CD4-positive, CD25-positive, alpha-beta regulatory T cell (primary cell): ENCODE measurements at regions not wholly inside any gene's neighbourhood (a gene's known extent, or its start where the extent isn't known, plus 50 kb on each side); places are given as distances from the start of the nearest gene placed in this dataset.
"Not testable (repeated sequence)": the region's sequence is repeated elsewhere in the genome, so short reads cannot be mapped to it uniquely, and the experiment has no call there.

Source experiments
- ATAC-seq, 2 donors: fragments of 150-1000 bp; cut with Tn5 transposase; one replicate each; pipeline ENCODE4 v1.10.0; 2021; ENCODE audit warnings: low read depth in 2 of 2, moderate number of reproducible peaks in 2 of 2, moderate library complexity in 1 of 2
- DNase-seq, 3 donors: peaks; one replicate each; pipeline versions ENCODE4 v3.0.0 to v3.0.0-alpha.2; 2012 to 2022; ENCODE audit warnings: mixed read lengths in 1 of 3
- H3K27ac ChIP-seq: one replicate; pipeline ENCODE4 v1.7.0; 2013; ENCODE audit warnings: mild to moderate bottlenecking, low read length; ENCODE audit not compliant: insufficient read depth, poor library complexity, severe bottlenecking
- H3K27me3 ChIP-seq: one replicate; pipeline ENCODE4 v1.7.0; 2013; ENCODE audit warnings: low read length; ENCODE audit not compliant: control insufficient read depth, insufficient read depth
- H3K36me3 ChIP-seq: one replicate; pipeline ENCODE4 v1.7.0; 2013; ENCODE audit warnings: mild to moderate bottlenecking, low read length, moderate library complexity; ENCODE audit not compliant: control insufficient read depth, insufficient read depth
- H3K4me1 ChIP-seq: 2 replicates; pipeline ENCODE4 v1.7.0; 2013; ENCODE audit warnings: mild to moderate bottlenecking, low read length; ENCODE audit not compliant: insufficient read depth, control insufficient read depth, poor library complexity, severe bottlenecking
- H3K4me3 ChIP-seq: one replicate; pipeline ENCODE4 v1.7.0; 2013; ENCODE audit warnings: low read depth, mild to moderate bottlenecking, low read length, moderate library complexity
- H3K9me3 ChIP-seq, 2 experiments: 1 replicate in 1 of 2; 2 replicates in 1 of 2; pipeline ENCODE4 v1.7.0; 2013; ENCODE audit warnings: low read length in 2 of 2, mild to moderate bottlenecking in 1 of 2, moderate library complexity in 1 of 2; ENCODE audit not compliant: control insufficient read depth in 2 of 2
- H3K27ac Mint-ChIP-seq, 3 donors: one replicate each; pipeline ENCODE4 v1.8.0; 2020 to 2022; ENCODE audit warnings: mild to moderate bottlenecking in 3 of 3, mixed read lengths in 3 of 3, moderate library complexity in 2 of 3
- H3K27me3 Mint-ChIP-seq: one replicate; pipeline ENCODE4 v1.8.0; 2022; ENCODE audit warnings: mild to moderate bottlenecking, mixed read lengths
- H3K36me3 Mint-ChIP-seq: one replicate; pipeline ENCODE4 v1.8.0; 2020; ENCODE audit warnings: mixed read lengths
- H3K4me1 Mint-ChIP-seq, 4 donors: one replicate each; pipeline ENCODE4 v1.8.0; 2020 to 2022; ENCODE audit warnings: mixed read lengths in 4 of 4, mild to moderate bottlenecking in 1 of 4
- H3K4me3 Mint-ChIP-seq, 4 donors: one replicate each; pipeline ENCODE4 v1.8.0; 2020 to 2022; ENCODE audit warnings: mild to moderate bottlenecking in 4 of 4, mixed read lengths in 4 of 4, moderate library complexity in 3 of 4
- H3K9me3 Mint-ChIP-seq, 7 donors: one replicate each; pipeline ENCODE4 v1.8.0; 2020 to 2022; ENCODE audit warnings: mixed read lengths in 7 of 7, mild to moderate bottlenecking in 3 of 7, moderate library complexity in 2 of 7

GRCh38 chr11:123344188-123344587 lies 85.9 kb upstream of the GRAMD1B start:
- not testable (repeated sequence) for H3K36me3 Mint-ChIP-seq, H3K27ac Mint-ChIP-seq, H3K9me3 ChIP-seq, H3K36me3 ChIP-seq, H3K27me3 ChIP-seq, ATAC-seq, H3K4me3 Mint-ChIP-seq, H3K27ac ChIP-seq, DNase-seq, H3K4me1 ChIP-seq, H3K4me1 Mint-ChIP-seq, H3K4me3 ChIP-seq
- Mint-ChIP-seq H3K9me3 (peaks cover 0 to 10% (median 0%) of the 10 kb centered on the region in 7 donors), H3K27me3 (peaks cover 14% of the 10 kb centered on the region)

GRCh38 chr11:123338997-123339752 lies 90.9 kb upstream of the GRAMD1B start:
- Histone ChIP-seq H3K27me3 (peaks cover 6% of the 10 kb centered on the region), H3K4me1 (no peaks in the 10 kb centered on the region), H3K36me3 (no peaks in the 10 kb centered on the region), H3K9me3 (no peaks in the 10 kb centered on the region), H3K4me3 (no peak overlapping the region), H3K27ac (no peak overlapping the region)
- DNase-seq: no peak
- Mint-ChIP-seq H3K36me3 (no peaks in the 10 kb centered on the region), H3K4me3 (no peak overlapping the region), H3K27me3 (peaks cover 4% of the 10 kb centered on the region), H3K9me3 (peaks cover 0 to 11% (median 1%) of the 10 kb centered on the region in 7 donors), H3K27ac (no peak overlapping the region), H3K4me1 (no peaks in the 10 kb centered on the region)
- no peak for ATAC-seq

GRCh38 chr11:123338266-123338800 lies 91.7 kb upstream of the GRAMD1B start:
- Mint-ChIP-seq H3K4me3 (no peak overlapping the region), H3K4me1 (no peaks in the 10 kb centered on the region), H3K36me3 (no peaks in the 10 kb centered on the region), H3K27me3 (peaks cover 4% of the 10 kb centered on the region), H3K9me3 (peaks cover 0 to 12% (median 1%) of the 10 kb centered on the region in 7 donors), H3K27ac (no peak overlapping the region)
- Histone ChIP-seq H3K4me1 (no peaks in the 10 kb centered on the region), H3K27me3 (peaks cover 6% of the 10 kb centered on the region), H3K36me3 (no peaks in the 10 kb centered on the region), H3K9me3 (no peaks in the 10 kb centered on the region), H3K4me3 (no peak overlapping the region), H3K27ac (no peak overlapping the region)
- DNase-seq (no peak), ATAC-seq (no peak)

GRCh38 chr11:123334925-123335324 lies 95.1 kb upstream of the GRAMD1B start:
- Histone ChIP-seq H3K27ac (no peak overlapping the region), H3K9me3 (peaks cover 0 to 2% of the 10 kb centered on the region in 2 experiments), H3K4me1 (no peaks in the 10 kb centered on the region), H3K4me3 (no peak overlapping the region), H3K27me3 (peaks cover 6% of the 10 kb centered on the region), H3K36me3 (no peaks in the 10 kb centered on the region)
- Mint-ChIP-seq H3K27me3 (peaks cover 4% of the 10 kb centered on the region), H3K9me3 (peaks cover 0 to 9% (median 0%) of the 10 kb centered on the region in 7 donors), H3K27ac (no peak overlapping the region), H3K4me1 (no peaks in the 10 kb centered on the region), H3K4me3 (no peak overlapping the region), H3K36me3 (no peaks in the 10 kb centered on the region)
- no peak for ATAC-seq
- no peak for DNase-seq

GRCh38 chr11:123332577-123332976 lies 97.5 kb upstream of the GRAMD1B start:
- not testable (repeated sequence) for H3K27me3 ChIP-seq, H3K27me3 Mint-ChIP-seq, ATAC-seq, H3K27ac ChIP-seq, H3K36me3 Mint-ChIP-seq, DNase-seq, H3K9me3 ChIP-seq, H3K27ac Mint-ChIP-seq, H3K36me3 ChIP-seq, H3K4me1 Mint-ChIP-seq, H3K4me3 Mint-ChIP-seq, H3K4me3 ChIP-seq, H3K4me1 ChIP-seq, H3K9me3 Mint-ChIP-seq

- no peak for DNase-seq
- H3K27ac ChIP-seq: no peak overlapping the region
- Mint-ChIP-seq H3K27ac (no peak overlapping the region), H3K36me3 (no peaks in the 10 kb centered on the region), H3K27me3 (peaks cover 3% of the 10 kb centered on the region), H3K4me3 (no peak overlapping the region), H3K4me1 (no peaks in the 10 kb centered on the region), H3K9me3 (peaks cover 0 to 4% (median 0%) of the 10 kb centered on the region in 7 donors)
- peaks cover 0 to 2% of the 10 kb centered on the region in 2 experiments for H3K9me3 ChIP-seq
- H3K27me3 ChIP-seq: peaks cover 6% of the 10 kb centered on the region
- no peaks in the 10 kb centered on the region for H3K4me1 ChIP-seq
- H3K36me3 ChIP-seq: no peaks in the 10 kb centered on the region
- no peak overlapping the region for H3K4me3 ChIP-seq
- no peak for ATAC-seq
Observed at GRCh38 chr11:123330948-123331347, 99.1 kb upstream of the GRAMD1B start.

GRCh38 chr11:123330471-123330870 lies 99.6 kb upstream of the GRAMD1B start:
- H3K27ac Mint-ChIP-seq: no peak overlapping the region
- H3K4me3 Mint-ChIP-seq: no peak overlapping the region
- H3K4me1 Mint-ChIP-seq: no peaks in the 10 kb centered on the region
- H3K27me3 ChIP-seq: peaks cover 4% of the 10 kb centered on the region
- no peaks in the 10 kb centered on the region for H3K36me3 Mint-ChIP-seq
- H3K27ac ChIP-seq: no peak overlapping the region
- no peak for ATAC-seq
- H3K4me1 ChIP-seq: no peaks in the 10 kb centered on the region
- no peaks in the 10 kb centered on the region for H3K36me3 ChIP-seq
- no peak for DNase-seq
- H3K9me3 Mint-ChIP-seq: peaks cover 0 to 4% (median 0%) of the 10 kb centered on the region in 7 donors
- H3K9me3 ChIP-seq: peaks cover 0 to 2% of the 10 kb centered on the region in 2 experiments
- no peak overlapping the region for H3K4me3 ChIP-seq
- no peaks in the 10 kb centered on the region for H3K27me3 Mint-ChIP-seq

GRCh38 chr11:123330071-123330470 lies 100.0 kb upstream of the GRAMD1B start:
- Mint-ChIP-seq H3K36me3 (no peaks in the 10 kb centered on the region), H3K4me3 (no peak overlapping the region), H3K27ac (no peak overlapping the region), H3K27me3 (no peaks in the 10 kb centered on the region), H3K4me1 (no peaks in the 10 kb centered on the region), H3K9me3 (peaks cover 0 to 4% (median 0%) of the 10 kb centered on the region in 7 donors)
- DNase-seq: no peak
- ATAC-seq: no peak
- Histone ChIP-seq H3K27ac (no peak overlapping the region), H3K9me3 (peaks cover 0 to 2% of the 10 kb centered on the region in 2 experiments), H3K27me3 (peaks cover under 1% of the 10 kb centered on the region), H3K36me3 (no peaks in the 10 kb centered on the region), H3K4me3 (no peak overlapping the region), H3K4me1 (no peaks in the 10 kb centered on the region)
